ENCODE measurements at regions not wholly inside any gene's neighbourhood (a gene's known extent, or its start where the extent isn't known, plus 50 kb on each side); places are given as distances from the start of the nearest gene placed in this dataset.

DNA sequence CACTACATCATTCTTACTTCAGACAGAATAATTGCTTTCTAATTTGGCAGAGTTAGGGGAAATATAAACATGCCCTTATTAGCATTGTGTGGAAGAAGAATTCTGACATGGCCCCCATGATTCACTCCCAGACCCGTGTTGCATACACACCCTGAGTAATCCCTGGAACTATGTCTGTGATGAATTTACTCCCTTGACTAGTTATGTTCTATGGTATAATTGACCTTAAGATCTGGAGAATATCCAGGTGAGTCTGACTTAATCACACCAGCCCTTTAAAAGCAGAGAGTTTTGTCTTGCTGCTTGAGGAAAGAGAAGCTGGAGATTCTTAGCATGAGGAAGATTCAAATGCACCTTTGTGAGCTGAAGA is 262.9 kb downstream of the SOX4 start:
- no peak for TF ChIP-seq POLR2AphosphoS5 (IDR thresholded peaks at IDR 0.05)
- TF ChIP-seq POLR2A (IDR thresholded peaks at IDR 0.05): no peak

All from breast epithelium (tissue), 3 donors.